Retinal pigment epithelial cell (primary cell): ENCODE measurements at regions not wholly inside any gene's neighbourhood (a gene's known extent, or its start where the extent isn't known, plus 50 kb on each side); places are given as distances from the start of the nearest gene placed in this dataset.
"Not testable (repeated sequence)": the region's sequence is repeated elsewhere in the genome, so short reads cannot be mapped to it uniquely, and the experiment has no call there.

ENCODE experiments used
- DNase-seq: peaks from one replicate; pipeline ENCODE4 v3.0.0-alpha.2; 2010; ENCODE audit warnings: low read depth
- H3K4me3 ChIP-seq: 2 replicates; pipeline ENCODE4 v1.5.1; 2011; ENCODE audit warnings: mild to moderate bottlenecking, low read length, control low read depth, moderate library complexity
- CTCF ChIP-seq: conservative IDR thresholded peaks from 2 replicates; pipeline ENCODE4 v1.5.1; 2011; ENCODE audit warnings: low read depth, low read length, control low read depth, inconsistent platforms

DNA sequence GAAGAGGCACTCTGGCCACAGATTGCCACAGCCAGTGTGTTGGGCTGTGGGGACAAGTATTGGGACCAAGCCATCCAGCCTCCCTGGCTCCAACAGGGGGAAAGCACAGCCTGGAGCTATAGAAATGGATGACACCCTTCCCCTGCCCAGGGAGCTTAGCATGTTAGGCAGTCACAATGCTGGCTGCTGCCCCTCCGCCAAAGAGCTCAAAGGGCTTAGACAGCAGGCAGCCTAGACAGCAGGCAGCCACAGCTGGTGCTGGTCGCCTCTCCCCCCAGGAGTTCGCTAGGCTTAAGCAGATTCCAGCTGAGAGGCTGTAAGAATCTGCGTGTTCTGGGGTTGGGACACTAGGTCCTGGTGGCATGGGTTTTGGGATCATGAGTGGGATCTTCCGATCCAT is 94.5 kb upstream of the MXRA5 start:
- no peak overlapping the region for H3K4me3 ChIP-seq
- no peak for DNase-seq
- no peak for TF ChIP-seq CTCF

GRCh38 chrX:3435916-3436315 is 89.5 kb upstream of the MXRA5 start:
- H3K4me3 ChIP-seq, DNase-seq: not testable (repeated sequence)

DNA sequence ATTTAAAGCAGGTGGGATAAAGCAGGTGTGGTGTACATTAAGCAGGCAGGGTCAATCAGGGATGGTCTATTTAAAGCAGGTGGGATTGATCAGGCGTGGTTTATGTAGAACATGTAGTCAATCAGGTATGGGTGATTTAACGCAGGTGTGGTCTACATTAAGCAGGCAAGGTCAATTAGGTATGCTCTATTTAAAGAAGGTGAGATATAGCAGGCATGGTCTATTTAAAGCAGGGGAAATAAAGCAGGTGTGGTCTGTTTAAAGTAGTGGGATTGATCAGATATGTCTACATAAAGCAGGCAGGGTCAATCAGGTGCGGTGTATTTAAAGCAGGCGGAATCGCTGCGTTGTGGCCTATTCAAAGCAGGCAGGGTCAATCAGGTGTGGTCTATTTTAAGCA is 88.6 kb upstream of the MXRA5 start:
- no peak for DNase-seq
- no peak for TF ChIP-seq CTCF
- H3K4me3 ChIP-seq: no peak overlapping the region

- no peak overlapping the region for H3K4me3 ChIP-seq
- DNase-seq: no peak
- no peak for TF ChIP-seq CTCF
These were observed 82.3 kb upstream of the MXRA5 start for GRCh38 chrX:3428792-3429191.

GRCh38 chrX:3426552-3426951 is 80.1 kb upstream of the MXRA5 start:
- no peak for DNase-seq
- no peak for TF ChIP-seq CTCF
- H3K4me3 ChIP-seq: no peak overlapping the region

DNA sequence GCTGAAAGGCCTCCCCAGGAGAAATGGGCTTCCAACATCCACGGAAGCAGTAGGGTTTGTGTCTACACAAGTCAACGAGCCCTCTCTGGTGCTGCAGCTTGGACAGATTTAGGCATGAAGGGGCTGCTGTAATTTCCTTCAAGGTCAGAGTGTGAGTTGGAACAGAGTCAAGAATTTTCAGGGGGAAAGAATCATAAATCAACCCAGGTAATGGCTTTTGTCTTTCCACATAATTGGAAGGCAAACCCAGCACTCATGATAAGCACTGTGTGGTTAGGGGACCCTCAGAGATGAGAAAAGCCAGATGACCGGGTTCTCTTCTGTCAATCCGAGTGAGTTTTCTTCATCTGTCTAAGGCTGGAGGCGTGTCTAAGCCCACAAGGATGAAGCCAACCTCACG is 78.6 kb upstream of the MXRA5 start:
- TF ChIP-seq CTCF: no peak
- no peak for DNase-seq
- H3K4me3 ChIP-seq: no peak overlapping the region

GRCh38 chrX:3420316-3420715 is 73.9 kb upstream of the MXRA5 start:
- no peak for TF ChIP-seq CTCF
- no peak for DNase-seq

GRCh38 chrX:3415011-3415410 is 68.6 kb upstream of the MXRA5 start:
- TF ChIP-seq CTCF: no peak
- DNase-seq: no peak
- H3K4me3 ChIP-seq: no peak overlapping the region

More at GRCh38 chrX:3420316-3420715, 73.9 kb upstream of the MXRA5 start:
- no peak overlapping the region for H3K4me3 ChIP-seq

DNA sequence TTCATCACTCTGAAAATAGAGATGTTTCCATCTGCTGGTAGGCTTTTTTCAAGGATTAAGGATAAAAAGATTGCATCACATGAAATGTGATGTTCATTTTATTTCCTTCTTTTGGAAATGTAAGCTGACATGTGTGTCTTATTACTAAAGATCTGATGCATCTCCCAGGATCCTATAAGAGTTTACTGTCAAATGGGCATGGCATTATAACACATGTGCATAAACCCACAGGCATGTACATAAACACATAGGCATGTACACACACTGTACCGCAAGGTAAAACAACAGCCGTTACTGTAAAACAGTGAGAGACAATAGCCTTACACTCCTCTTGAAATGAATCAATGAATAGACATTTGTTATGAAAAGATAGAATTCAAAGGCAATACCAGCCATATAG is 65.2 kb upstream of the MXRA5 start:
- DNase-seq, H3K4me3 ChIP-seq: not testable (repeated sequence)

- H3K4me3 ChIP-seq, DNase-seq: not testable (repeated sequence)
These were observed 63.5 kb upstream of the MXRA5 start for GRCh38 chrX:3409936-3410335.
